GM23338 (cell line): ENCODE measurements at regions not wholly inside any gene's neighbourhood (a gene's known extent, or its start where the extent isn't known, plus 50 kb on each side); places are given as distances from the start of the nearest gene placed in this dataset.

Experiments used
- ATAC-seq: fragments of 200-7000 bp; cut with Tn5 transposase; 3 replicates; pipeline ENCODE4 v1.9.1; 2020
- DNase-seq: peaks from one replicate; pipeline ENCODE4 v3.0.0-alpha.2; 2015; ENCODE audit warnings: low spot score
- H2AFZ ChIP-seq: fragments of 200-600 bp; sonication (generic); 2 replicates; pipeline ENCODE4 v1.8.0; 2016; ENCODE audit warnings: antibody characterized with exemption, mild to moderate bottlenecking, moderate library complexity
- H3F3A ChIP-seq: fragments of 200-600 bp; sonication (generic); replicated peaks from 2 replicates; pipeline ENCODE4 v1.8.0; 2017; ENCODE audit warnings: antibody characterized with exemption, mixed run types, low read depth
- H3K27ac ChIP-seq: fragments of 200-600 bp; sonication (generic); 2 replicates; pipeline ENCODE4 v1.6.1; 2016; ENCODE audit warnings: low read depth
- H3K27me3 ChIP-seq: fragments of 200-600 bp; sonication (generic); 2 replicates; pipeline ENCODE4 v1.8.0; 2016; ENCODE audit warnings: mild to moderate bottlenecking, mixed run types, moderate library complexity; ENCODE audit not compliant: insufficient read depth
- H3K36me3 ChIP-seq: fragments of 200-600 bp; sonication (generic); 2 replicates; pipeline ENCODE4 v1.8.0; 2016; ENCODE audit warnings: mild to moderate bottlenecking; ENCODE audit not compliant: insufficient read depth
- H3K4me1 ChIP-seq: fragments of 200-600 bp; sonication (generic); 2 replicates; pipeline ENCODE4 v1.8.0; 2016; ENCODE audit warnings: mild to moderate bottlenecking, moderate library complexity; ENCODE audit not compliant: insufficient read depth
- H3K4me2 ChIP-seq: fragments of 200-600 bp; sonication (generic); 2 replicates; pipeline ENCODE4 v1.7.1; 2017; ENCODE audit warnings: mixed run types
- H3K4me3 ChIP-seq: fragments of 200-600 bp; sonication (generic); 2 replicates; pipeline ENCODE4 v1.6.1; 2016; ENCODE audit warnings: mixed run types
- H3K79me2 ChIP-seq: fragments of 200-600 bp; sonication (generic); replicated peaks from 2 replicates; pipeline ENCODE4 v1.8.0; 2017; ENCODE audit warnings: mild to moderate bottlenecking; ENCODE audit not compliant: insufficient read depth
- H3K9me2 ChIP-seq: fragments of 200-600 bp; sonication (generic); 2 replicates; pipeline ENCODE4 v1.8.0; 2017; ENCODE audit not compliant: insufficient read depth
- H4K20me1 ChIP-seq: fragments of 200-600 bp; sonication (generic); replicated peaks from 2 replicates; pipeline ENCODE4 v1.8.0; 2017; ENCODE audit warnings: mild to moderate bottlenecking; ENCODE audit not compliant: insufficient read depth
- H3K27ac Mint-ChIP-seq: 2 replicates; pipeline ENCODE4 v1.8.0; 2020; ENCODE audit warnings: inconsistent platforms, mild to moderate bottlenecking, moderate library complexity, mixed read lengths
- H3K27me3 Mint-ChIP-seq: 3 replicates; pipeline ENCODE4 v1.8.0; 2022; ENCODE audit warnings: low read depth, mild to moderate bottlenecking, moderate library complexity, mixed read lengths, inconsistent platforms; ENCODE audit not compliant: insufficient read depth, poor library complexity
- H3K36me3 Mint-ChIP-seq: 3 replicates; pipeline ENCODE4 v1.8.0; 2021; ENCODE audit warnings: low read depth, mild to moderate bottlenecking, inconsistent platforms, moderate library complexity, mixed read lengths
- H3K4me1 Mint-ChIP-seq: 3 replicates; pipeline ENCODE4 v1.8.0; 2020; ENCODE audit warnings: mild to moderate bottlenecking, inconsistent platforms, mixed read lengths
- H3K4me3 Mint-ChIP-seq: 3 replicates; pipeline ENCODE4 v1.8.0; 2021; ENCODE audit warnings: moderate library complexity, mild to moderate bottlenecking, inconsistent platforms, mixed read lengths
- H3K9me3 Mint-ChIP-seq: 3 replicates; pipeline ENCODE4 v1.8.0; 2020; ENCODE audit warnings: moderate library complexity, mild to moderate bottlenecking, inconsistent platforms, mixed read lengths
- EZH2 ChIP-seq: fragments of 200-600 bp; sonication (generic); IDR thresholded peaks from one replicate; pipeline ENCODE4 v1.8.0; 2017; ENCODE audit warnings: antibody characterized with exemption, mild to moderate bottlenecking, low read depth; ENCODE audit not compliant: unreplicated experiment
- JUNB ChIP-seq: IDR thresholded peaks from one replicate; pipeline ENCODE4 v1.6.1; 2016; ENCODE audit warnings: antibody characterized with exemption; ENCODE audit not compliant: unreplicated experiment
- NANOG ChIP-seq: IDR thresholded peaks from 2 replicates; pipeline ENCODE4 v1.6.1; 2016; ENCODE audit warnings: antibody characterized with exemption, borderline replicate concordance
- ZNF114 ChIP-seq: fragments of 250-450 bp; sonication (Bioruptor Pico); IDR thresholded peaks from 2 replicates; pipeline ENCODE4 v1.5.0; 2020; ENCODE audit warnings: mild to moderate bottlenecking, moderate library complexity
- ZNF331 ChIP-seq: fragments of 250-450 bp; sonication (Bioruptor Pico); IDR thresholded peaks from 2 replicates; pipeline ENCODE4 v1.5.0; 2020; ENCODE audit warnings: low read depth, mild to moderate bottlenecking, moderate library complexity
- TF ChIP-seq, protein P1 (sequence below): fragments of 250-450 bp; sonication (Bioruptor Pico); IDR thresholded peaks from 2 replicates; pipeline ENCODE4 v1.5.0; 2020; ENCODE audit warnings: mild to moderate bottlenecking, moderate library complexity

GRCh38 chr6:137782166-137783039 is 84.7 kb upstream of the TNFAIP3 start:
- no peak overlapping the region for H3K4me2 ChIP-seq
- DNase-seq (no peak), ATAC-seq (no peak)
- Mint-ChIP-seq H3K9me3 (no peaks in the 10 kb centered on the region), H3K36me3 (no peaks in the 10 kb centered on the region), H3K4me1 (peaks cover 12% of the 10 kb centered on the region), H3K27me3 (peaks cover 2% of the 10 kb centered on the region), H3K4me3 (no peak overlapping the region), H3K27ac (no peak overlapping the region)
- no peaks in the 10 kb centered on the region for H3K4me1 ChIP-seq
- H3F3A ChIP-seq: no peaks in the 10 kb centered on the region
- H3K36me3 ChIP-seq: no peaks in the 10 kb centered on the region
- H4K20me1 ChIP-seq: no peaks in the 10 kb centered on the region; the same call in 1 of the 2 replicates
- no peak overlapping the region for H3K4me3 ChIP-seq
- no peaks in the 10 kb centered on the region for H3K27me3 ChIP-seq
- no peak overlapping the region for H2AFZ ChIP-seq
- TF ChIP-seq JUNB (no peak), EZH2 (no peak), NANOG (no peak), ZNF331 (no peak), ZNF114 (CRISPR knock-in tag) (no peak)
- TF ChIP-seq, protein P1, sequence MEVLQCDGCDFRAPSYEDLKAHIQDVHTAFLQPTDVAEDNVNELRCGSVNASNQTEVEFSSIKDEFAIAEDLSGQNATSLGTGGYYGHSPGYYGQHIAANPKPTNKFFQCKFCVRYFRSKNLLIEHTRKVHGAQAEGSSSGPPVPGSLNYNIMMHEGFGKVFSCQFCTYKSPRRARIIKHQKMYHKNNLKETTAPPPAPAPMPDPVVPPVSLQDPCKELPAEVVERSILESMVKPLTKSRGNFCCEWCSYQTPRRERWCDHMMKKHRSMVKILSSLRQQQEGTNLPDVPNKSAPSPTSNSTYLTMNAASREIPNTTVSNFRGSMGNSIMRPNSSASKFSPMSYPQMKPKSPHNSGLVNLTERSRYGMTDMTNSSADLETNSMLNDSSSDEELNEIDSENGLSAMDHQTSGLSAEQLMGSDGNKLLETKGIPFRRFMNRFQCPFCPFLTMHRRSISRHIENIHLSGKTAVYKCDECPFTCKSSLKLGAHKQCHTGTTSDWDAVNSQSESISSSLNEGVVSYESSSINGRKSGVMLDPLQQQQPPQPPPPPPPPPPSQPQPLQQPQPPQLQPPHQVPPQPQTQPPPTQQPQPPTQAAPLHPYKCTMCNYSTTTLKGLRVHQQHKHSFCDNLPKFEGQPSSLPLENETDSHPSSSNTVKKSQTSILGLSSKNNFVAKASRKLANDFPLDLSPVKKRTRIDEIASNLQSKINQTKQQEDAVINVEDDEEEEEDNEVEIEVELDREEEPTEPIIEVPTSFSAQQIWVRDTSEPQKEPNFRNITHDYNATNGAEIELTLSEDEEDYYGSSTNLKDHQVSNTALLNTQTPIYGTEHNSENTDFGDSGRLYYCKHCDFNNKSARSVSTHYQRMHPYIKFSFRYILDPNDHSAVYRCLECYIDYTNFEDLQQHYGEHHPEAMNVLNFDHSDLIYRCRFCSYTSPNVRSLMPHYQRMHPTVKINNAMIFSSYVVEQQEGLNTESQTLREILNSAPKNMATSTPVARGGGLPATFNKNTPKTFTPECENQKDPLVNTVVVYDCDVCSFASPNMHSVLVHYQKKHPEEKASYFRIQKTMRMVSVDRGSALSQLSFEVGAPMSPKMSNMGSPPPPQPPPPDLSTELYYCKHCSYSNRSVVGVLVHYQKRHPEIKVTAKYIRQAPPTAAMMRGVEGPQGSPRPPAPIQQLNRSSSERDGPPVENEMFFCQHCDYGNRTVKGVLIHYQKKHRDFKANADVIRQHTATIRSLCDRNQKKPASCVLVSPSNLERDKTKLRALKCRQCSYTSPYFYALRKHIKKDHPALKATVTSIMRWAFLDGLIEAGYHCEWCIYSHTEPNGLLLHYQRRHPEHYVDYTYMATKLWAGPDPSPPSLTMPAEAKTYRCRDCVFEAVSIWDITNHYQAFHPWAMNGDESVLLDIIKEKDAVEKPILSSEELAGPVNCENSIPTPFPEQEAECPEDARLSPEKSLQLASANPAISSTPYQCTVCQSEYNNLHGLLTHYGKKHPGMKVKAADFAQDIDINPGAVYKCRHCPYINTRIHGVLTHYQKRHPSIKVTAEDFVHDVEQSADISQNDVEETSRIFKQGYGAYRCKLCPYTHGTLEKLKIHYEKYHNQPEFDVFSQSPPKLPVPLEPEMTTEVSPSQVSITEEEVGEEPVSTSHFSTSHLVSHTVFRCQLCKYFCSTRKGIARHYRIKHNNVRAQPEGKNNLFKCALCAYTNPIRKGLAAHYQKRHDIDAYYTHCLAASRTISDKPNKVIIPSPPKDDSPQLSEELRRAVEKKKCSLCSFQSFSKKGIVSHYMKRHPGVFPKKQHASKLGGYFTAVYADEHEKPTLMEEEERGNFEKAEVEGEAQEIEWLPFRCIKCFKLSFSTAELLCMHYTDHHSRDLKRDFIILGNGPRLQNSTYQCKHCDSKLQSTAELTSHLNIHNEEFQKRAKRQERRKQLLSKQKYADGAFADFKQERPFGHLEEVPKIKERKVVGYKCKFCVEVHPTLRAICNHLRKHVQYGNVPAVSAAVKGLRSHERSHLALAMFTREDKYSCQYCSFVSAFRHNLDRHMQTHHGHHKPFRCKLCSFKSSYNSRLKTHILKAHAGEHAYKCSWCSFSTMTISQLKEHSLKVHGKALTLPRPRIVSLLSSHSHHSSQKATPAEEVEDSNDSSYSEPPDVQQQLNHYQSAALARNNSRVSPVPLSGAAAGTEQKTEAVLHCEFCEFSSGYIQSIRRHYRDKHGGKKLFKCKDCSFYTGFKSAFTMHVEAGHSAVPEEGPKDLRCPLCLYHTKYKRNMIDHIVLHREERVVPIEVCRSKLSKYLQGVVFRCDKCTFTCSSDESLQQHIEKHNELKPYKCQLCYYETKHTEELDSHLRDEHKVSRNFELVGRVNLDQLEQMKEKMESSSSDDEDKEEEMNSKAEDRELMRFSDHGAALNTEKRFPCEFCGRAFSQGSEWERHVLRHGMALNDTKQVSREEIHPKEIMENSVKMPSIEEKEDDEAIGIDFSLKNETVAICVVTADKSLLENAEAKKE (CRISPR knock-in tag): no peak
- H3K27ac ChIP-seq: no peak overlapping the region
- H3K79me2 ChIP-seq: no peaks in the 10 kb centered on the region
- H3K9me2 ChIP-seq: no peaks in the 10 kb centered on the region
